A673 (cell line): ENCODE measurements at regions not wholly inside any gene's neighbourhood (a gene's known extent, or its start where the extent isn't known, plus 50 kb on each side); places are given as distances from the start of the nearest gene placed in this dataset.

Source experiments
- BruUV-seq: library from RNA; stranded (reverse); fragments of 400-500 nt; replicated peaks from 2 replicates; lab custom pipeline; 2021; lab: Mats Ljungman, UMichigan
- CTCF ChIA-PET: fragments of 300-600 bp; sonication (Branson Sonifier 250); formaldehyde crosslinking; loops from one replicate; lab custom pipeline; 2022; ENCODE audit warnings: antibody characterized with exemption; lab: Charles Lee
- POLR2A ChIA-PET: fragments of 300-600 bp; sonication (Branson Sonifier 250); formaldehyde crosslinking; loops from one replicate; lab custom pipeline; 2022; ENCODE audit warnings: antibody characterized with exemption; ENCODE audit not compliant: low non-redundant PET; lab: Charles Lee
- DNase-seq: peaks from one replicate; pipeline ENCODE4 v3.0.0-alpha.2; 2015; ENCODE audit warnings: low spot score
- H3K27ac ChIP-seq: fragments of 200-600 bp; sonication (generic); 2 replicates; pipeline ENCODE4 v1.5.1; 2016; ENCODE audit warnings: mixed run types, low read depth, mild to moderate bottlenecking, mixed read lengths, antibody characterized with exemption, low read length; ENCODE audit not compliant: poor library complexity, severe bottlenecking
- H3K27me3 ChIP-seq: fragments of 200-600 bp; sonication (generic); replicated peaks from 2 replicates; pipeline ENCODE4 v1.6.1; 2017; ENCODE audit warnings: mixed run types, low read depth, mild to moderate bottlenecking, mixed read lengths, antibody characterized with exemption, low read length; ENCODE audit not compliant: insufficient read depth, poor library complexity
- H3K36me3 ChIP-seq: fragments of 200-600 bp; sonication (generic); 2 replicates; pipeline ENCODE4 v1.6.1; 2016; ENCODE audit warnings: mixed run types, mild to moderate bottlenecking, mixed read lengths, antibody characterized with exemption, low read length; ENCODE audit not compliant: insufficient read depth, poor library complexity, severe bottlenecking
- H3K4me1 ChIP-seq: fragments of 200-600 bp; sonication (generic); 2 replicates; pipeline ENCODE4 v1.6.1; 2017; ENCODE audit warnings: mixed run types, mild to moderate bottlenecking, mixed read lengths, antibody characterized with exemption, low read length; ENCODE audit not compliant: insufficient read depth, poor library complexity, severe bottlenecking
- H3K4me3 ChIP-seq: fragments of 200-600 bp; sonication (generic); 2 replicates; pipeline ENCODE4 v1.5.1; 2016; ENCODE audit warnings: low read depth, mixed run types, mild to moderate bottlenecking, mixed read lengths, low read length; ENCODE audit not compliant: poor library complexity, severe bottlenecking
- H3K9me3 ChIP-seq: fragments of 200-600 bp; sonication (generic); 2 replicates; pipeline ENCODE4 v1.6.1; 2016; ENCODE audit warnings: mixed run types, low read depth, mild to moderate bottlenecking, mixed read lengths, antibody characterized with exemption, low read length; ENCODE audit not compliant: poor library complexity, severe bottlenecking
- CTCF ChIP-seq: fragments of 300-800, 200-600 bp; sonication (generic); conservative IDR thresholded peaks from 2 replicates; pipeline ENCODE4 v1.5.1; 2017; ENCODE audit warnings: low read depth, mild to moderate bottlenecking, antibody characterized with exemption, low read length, moderate library complexity, mixed read lengths
- EZH2 ChIP-seq: fragments of 200-600 bp; sonication (generic); IDR thresholded peaks from 2 replicates; pipeline ENCODE4 v1.6.1; 2017; ENCODE audit warnings: borderline replicate concordance, low read depth, mild to moderate bottlenecking, mixed read lengths, antibody characterized with exemption, low read length; ENCODE audit not compliant: poor library complexity, severe bottlenecking
- intact Hi-C: fragments of 100-400 bp; cut with micrococcal nuclease; formaldehyde crosslinking; loops from one replicate; pipeline ENCODE4 v1.10.0; 2022; ENCODE audit not compliant: unreplicated experiment

- CTCF ChIA-PET, result no interaction called here
- BruUV-seq, result no TSS peak
Observed at GRCh38 chr13:103952183-103952582, 886.0 kb upstream of the SLC10A2 start.

GRCh38 chr13:103948426-103948825, 882.2 kb upstream of the SLC10A2 start:
- no peak for DNase-seq
- Histone ChIP-seq H3K9me3 (no peaks in the 10 kb centered on the region), H3K27ac (no peak overlapping the region), H3K36me3 (no peaks in the 10 kb centered on the region), H3K27me3 (no peaks in the 10 kb centered on the region), H3K4me3 (no peak overlapping the region), H3K4me1 (no peaks in the 10 kb centered on the region)
- CTCF ChIA-PET, result no interaction called here
- BruUV-seq, result no TSS peak
- no peak for TF ChIP-seq EZH2
- TF ChIP-seq CTCF, result no peak
- POLR2A ChIA-PET, result no interaction called here
- intact Hi-C loops, result no loop called here

More at GRCh38 chr13:103952183-103952582, 886.0 kb upstream of the SLC10A2 start:
- DNase-seq, result no peak
- H3K36me3 ChIP-seq, result no peaks in the 10 kb centered on the region
- no peaks in the 10 kb centered on the region for H3K27me3 ChIP-seq
- no peaks in the 10 kb centered on the region for H3K9me3 ChIP-seq
- TF ChIP-seq CTCF (no peak), EZH2 (no peak)
- POLR2A ChIA-PET, result no interaction called here
- no peak overlapping the region for H3K4me3 ChIP-seq
- H3K4me1 ChIP-seq, result no peaks in the 10 kb centered on the region
- intact Hi-C loops, result no loop called here
- no peak overlapping the region for H3K27ac ChIP-seq

DNA sequence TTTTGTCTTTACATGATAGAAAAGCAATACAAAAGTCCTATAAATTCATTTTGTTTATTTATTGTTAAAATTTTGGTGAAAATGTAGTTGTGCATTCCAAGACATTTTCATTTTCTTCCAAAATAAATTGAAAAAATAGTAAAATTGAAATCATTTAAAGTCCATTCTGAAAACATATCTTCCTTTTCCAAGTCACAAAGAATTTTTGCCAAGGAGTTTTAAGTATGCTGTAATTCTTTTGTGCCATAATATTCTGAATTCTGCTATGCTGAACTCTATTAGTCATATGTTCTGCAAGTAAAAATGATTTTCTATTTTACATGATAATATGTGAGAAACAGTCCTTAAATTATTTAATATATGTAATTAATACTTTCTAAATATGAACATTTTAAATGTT, 879.6 kb upstream of the SLC10A2 start:
- no peaks in the 10 kb centered on the region for H3K9me3 ChIP-seq
- DNase-seq, result no peak
- H3K4me1 ChIP-seq, result no peaks in the 10 kb centered on the region
- no TSS peak for BruUV-seq
- no peak for TF ChIP-seq CTCF
- no peak for TF ChIP-seq EZH2
- ChIA-PET POLR2A (no interaction called here), CTCF (no interaction called here)
- intact Hi-C loops, result no loop called here
- no peaks in the 10 kb centered on the region for H3K27me3 ChIP-seq
- no peak overlapping the region for H3K27ac ChIP-seq
- no peak overlapping the region for H3K4me3 ChIP-seq
- H3K36me3 ChIP-seq, result no peaks in the 10 kb centered on the region
